Choroid plexus epithelial cell (primary cell): ENCODE measurements at regions not wholly inside any gene's neighbourhood (a gene's known extent, or its start where the extent isn't known, plus 50 kb on each side); places are given as distances from the start of the nearest gene placed in this dataset.

Experiments
- DNase-seq: peaks from one replicate; pipeline ENCODE4 v3.0.0-alpha.2; 2010; ENCODE audit warnings: low read depth
- H3K4me3 ChIP-seq: 2 replicates; pipeline ENCODE4 v1.5.1; 2011; ENCODE audit warnings: low read depth, mild to moderate bottlenecking, control low read depth, low read length, moderate library complexity
- TF ChIP-seq, protein P1 (sequence below): conservative IDR thresholded peaks from 2 replicates; pipeline ENCODE4 v1.5.1; 2011; ENCODE audit warnings: low read depth, mild to moderate bottlenecking, control low read depth, inconsistent platforms, low read length, moderate library complexity

DNA sequence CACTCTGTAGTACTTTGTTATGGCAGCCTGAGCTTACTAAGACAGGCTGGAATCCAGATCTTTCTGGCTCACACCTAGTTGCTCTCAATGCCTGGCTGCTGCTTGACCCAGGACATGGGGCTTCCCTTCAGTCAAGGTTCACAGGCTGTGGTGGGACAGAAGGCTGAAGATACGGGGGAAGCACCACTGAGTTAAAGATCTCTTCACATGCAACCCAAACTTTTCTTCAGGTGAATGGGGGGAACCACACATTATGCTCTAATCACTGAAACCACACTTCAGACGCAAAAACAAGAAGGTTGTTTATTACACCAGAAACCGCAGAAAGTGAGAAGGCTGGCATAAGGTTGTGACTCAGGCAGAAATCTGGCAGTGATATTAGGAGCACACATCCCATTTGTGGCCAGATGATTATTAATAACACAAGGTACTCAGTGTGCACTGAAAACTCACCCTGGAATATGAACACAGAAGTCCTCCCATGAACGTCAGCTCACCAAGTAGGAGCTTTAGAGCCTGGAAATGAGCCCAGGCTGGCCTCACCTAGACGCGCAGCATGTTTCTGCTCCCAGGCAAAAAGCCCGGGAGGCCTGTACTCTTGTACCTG lies 230.5 kb upstream of the CHRNA7 start:
- TF ChIP-seq, protein P1, sequence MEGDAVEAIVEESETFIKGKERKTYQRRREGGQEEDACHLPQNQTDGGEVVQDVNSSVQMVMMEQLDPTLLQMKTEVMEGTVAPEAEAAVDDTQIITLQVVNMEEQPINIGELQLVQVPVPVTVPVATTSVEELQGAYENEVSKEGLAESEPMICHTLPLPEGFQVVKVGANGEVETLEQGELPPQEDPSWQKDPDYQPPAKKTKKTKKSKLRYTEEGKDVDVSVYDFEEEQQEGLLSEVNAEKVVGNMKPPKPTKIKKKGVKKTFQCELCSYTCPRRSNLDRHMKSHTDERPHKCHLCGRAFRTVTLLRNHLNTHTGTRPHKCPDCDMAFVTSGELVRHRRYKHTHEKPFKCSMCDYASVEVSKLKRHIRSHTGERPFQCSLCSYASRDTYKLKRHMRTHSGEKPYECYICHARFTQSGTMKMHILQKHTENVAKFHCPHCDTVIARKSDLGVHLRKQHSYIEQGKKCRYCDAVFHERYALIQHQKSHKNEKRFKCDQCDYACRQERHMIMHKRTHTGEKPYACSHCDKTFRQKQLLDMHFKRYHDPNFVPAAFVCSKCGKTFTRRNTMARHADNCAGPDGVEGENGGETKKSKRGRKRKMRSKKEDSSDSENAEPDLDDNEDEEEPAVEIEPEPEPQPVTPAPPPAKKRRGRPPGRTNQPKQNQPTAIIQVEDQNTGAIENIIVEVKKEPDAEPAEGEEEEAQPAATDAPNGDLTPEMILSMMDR, result no peak
- no peak overlapping the region for H3K4me3 ChIP-seq
- no peak for DNase-seq

DNA sequence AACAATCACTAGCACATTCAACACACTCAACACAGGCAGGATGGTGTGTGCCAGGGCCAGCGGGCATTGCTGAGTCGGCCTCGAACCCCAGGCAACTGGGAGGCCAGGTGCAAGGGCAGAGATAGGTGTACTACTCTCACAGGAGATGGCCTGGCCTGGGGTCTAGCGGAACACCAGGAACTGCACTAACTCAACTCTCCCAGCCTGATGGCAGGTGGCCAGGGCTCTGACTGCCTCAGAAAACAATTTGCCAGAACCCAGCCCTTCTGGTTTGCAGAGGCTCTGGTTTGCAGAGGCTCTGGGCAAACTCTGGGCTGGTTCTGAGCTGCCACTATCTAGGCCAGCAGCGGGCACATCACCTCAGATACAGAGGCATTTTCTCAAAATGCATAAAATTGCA lies 229.2 kb upstream of the CHRNA7 start:
- TF ChIP-seq, protein P1, result no peak
- no peak overlapping the region for H3K4me3 ChIP-seq
- DNase-seq, result no peak

DNA sequence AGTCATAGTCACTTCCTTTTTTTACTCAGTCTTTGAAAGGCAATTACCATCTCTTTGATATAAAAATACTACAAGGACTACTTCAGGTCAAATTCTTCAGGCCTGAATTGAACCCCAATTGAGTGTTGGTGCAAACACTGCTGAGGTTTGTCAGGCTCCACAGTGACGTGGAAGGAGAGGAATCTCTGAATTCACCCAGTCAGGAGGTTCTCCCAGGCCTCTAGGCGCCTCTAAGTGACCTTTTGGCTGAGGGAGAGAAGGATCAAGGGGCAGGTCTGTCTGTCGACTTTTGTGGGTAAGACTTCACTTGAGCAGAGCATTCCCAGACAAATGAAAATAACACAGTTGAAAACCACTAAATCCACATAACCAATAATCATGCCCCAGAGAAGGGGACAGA lies 227.6 kb upstream of the CHRNA7 start:
- DNase-seq, result no peak
- no peak overlapping the region for H3K4me3 ChIP-seq
- TF ChIP-seq, protein P1, result no peak

DNA sequence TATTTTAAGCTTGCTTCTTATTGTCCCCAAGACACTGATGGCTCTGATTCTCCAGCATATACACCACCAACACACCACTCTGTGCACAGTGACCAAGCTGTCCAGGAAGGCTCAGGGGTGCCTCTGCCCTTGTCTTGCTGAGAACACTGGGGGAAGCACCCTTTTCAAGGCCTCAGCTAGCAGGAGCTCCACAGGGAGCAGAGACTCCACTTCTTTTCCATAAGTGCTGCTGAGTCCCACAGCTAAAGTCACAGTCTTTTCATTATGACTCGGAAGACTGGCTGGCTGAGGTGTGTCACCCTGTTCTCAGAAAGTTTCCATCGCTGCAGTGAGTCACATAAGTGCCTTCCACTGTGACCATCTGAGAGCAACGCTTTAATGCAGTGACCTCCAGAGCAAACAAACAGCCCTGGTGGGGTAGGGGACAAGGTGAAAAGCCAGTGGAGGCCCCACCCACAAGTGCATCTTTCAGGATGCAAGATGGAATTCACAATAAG lies 226.9 kb upstream of the CHRNA7 start:
- no peak for DNase-seq
- no peak overlapping the region for H3K4me3 ChIP-seq
- TF ChIP-seq, protein P1, result no peak

DNA sequence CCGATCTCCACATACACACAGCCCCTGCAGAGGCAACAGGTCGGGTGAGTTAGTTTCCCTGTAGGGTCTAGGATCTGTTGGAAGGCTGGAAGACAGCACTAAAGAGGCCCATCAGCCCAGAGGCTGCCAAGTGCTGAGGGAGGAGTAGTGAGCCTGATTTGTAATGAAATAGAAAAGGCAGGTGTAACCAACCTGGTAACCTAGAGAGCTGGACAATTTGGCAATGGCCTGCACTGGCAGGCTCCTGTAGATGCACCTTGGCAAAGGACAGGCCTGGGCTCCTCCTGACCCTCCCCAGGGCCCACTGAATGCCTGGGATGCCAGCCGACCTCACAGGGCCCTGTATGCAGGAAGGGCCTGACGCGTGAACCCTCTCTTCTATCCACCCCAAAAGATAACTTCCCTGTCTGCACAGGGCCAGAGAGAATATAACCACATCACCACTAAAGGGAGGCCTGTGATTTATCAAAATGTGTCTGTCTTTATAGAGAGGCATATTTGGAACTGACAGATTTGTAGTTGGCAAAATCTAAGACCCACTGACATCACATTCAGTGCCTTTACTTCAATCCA lies 225.1 kb upstream of the CHRNA7 start:
- no peak for DNase-seq
- no peak overlapping the region for H3K4me3 ChIP-seq
- TF ChIP-seq, protein P1, result no peak

DNA sequence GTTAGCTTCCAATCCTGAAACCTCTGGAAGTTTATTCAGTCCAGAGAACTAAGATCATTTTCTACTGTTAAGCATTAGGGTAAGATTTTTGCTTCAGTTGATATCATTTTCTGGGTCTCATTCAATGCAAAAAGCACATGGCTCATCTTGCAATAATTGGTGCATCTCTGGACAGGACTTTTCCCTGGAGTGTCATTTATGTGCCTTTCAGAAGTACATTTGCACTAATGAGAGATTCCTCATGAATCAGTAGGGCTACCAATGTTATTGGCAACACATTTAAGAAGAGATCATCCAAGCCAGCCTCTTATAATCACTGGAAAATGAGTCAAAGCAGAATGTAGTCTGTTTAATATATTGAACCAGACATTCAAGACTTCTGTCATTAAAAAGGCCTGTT lies 224.2 kb upstream of the CHRNA7 start:
- TF ChIP-seq, protein P1, result no peak
- DNase-seq, result no peak
- H3K4me3 ChIP-seq, result no peak overlapping the region

DNA sequence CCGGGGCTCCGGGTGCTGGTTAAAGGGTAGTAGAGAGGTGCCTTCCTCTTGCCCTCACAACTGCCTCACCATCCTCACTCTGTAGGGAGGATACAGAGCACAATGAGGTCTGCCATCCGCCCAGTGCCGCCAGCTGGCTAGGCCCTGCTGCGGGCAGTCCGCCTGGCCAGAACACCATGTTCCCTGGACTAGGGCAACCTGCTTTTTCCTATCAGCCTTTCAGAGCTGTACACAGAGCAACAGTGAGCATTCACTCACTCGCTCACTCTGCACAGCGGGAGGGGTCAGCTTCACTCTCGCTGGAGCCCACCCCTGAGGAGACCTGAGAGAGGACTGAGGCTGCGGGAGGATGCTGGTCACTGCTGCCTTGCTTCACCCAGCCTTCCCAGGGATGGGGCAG lies 218.7 kb upstream of the CHRNA7 start:
- TF ChIP-seq, protein P1, result no peak
- no peak overlapping the region for H3K4me3 ChIP-seq
- no peak for DNase-seq
